ENCODE measurements at regions not wholly inside any gene's neighbourhood (a gene's known extent, or its start where the extent isn't known, plus 50 kb on each side); places are given as distances from the start of the nearest gene placed in this dataset.

- Histone ChIP-seq H3K9ac (replicated peaks in 1 of 4; ENCODE audit: extremely low read depth in 1 of 4, low read depth in 3 of 4, low read length in 3 of 4) (no peak overlapping the region), H4K91ac (replicated peaks; ENCODE audit: insufficient read length, low read length) (no peak overlapping the region), H3K4me2 (ENCODE audit: insufficient read depth in 1 of 2, low read depth in 2 of 2, low read length in 2 of 2) (no peak overlapping the region), H3K23me2 (ENCODE audit: low read depth, low read length) (no peaks in the 10 kb centered on the region), H3K79me2 (ENCODE audit: control insufficient read depth in 1 of 2, insufficient read depth in 2 of 2, low read length in 2 of 2) (no peaks in the 10 kb centered on the region), H4K5ac (ENCODE audit: insufficient read length, low read depth, low read length) (no peak overlapping the region), H3K27me3 (replicated peaks in 1 of 4; ENCODE audit: control insufficient read depth in 3 of 4, extremely low read depth in 1 of 4, insufficient read depth in 3 of 4, low read length in 3 of 4) (no peaks in the 10 kb centered on the region), H3K9me3 (ENCODE audit: insufficient read depth in 2 of 2, low read depth in 1 of 2, low read length in 1 of 2) (peaks cover 17 to 23% of the 10 kb centered on the region in 2 experiments), H3K79me1 (ENCODE audit: low read depth, low read length) (no peaks in the 10 kb centered on the region), H3K4me3 (ENCODE audit: extremely low read depth in 1 of 4, insufficient read depth in 2 of 4, low read depth in 3 of 4, low read length in 4 of 4) (no peak overlapping the region), H2BK15ac (ENCODE audit: low read length) (no peak overlapping the region), H4K8ac (ENCODE audit: extremely low read depth, insufficient read depth, low read length) (no peak overlapping the region), H3K23ac (ENCODE audit: insufficient read length) (no peak overlapping the region), H3K4me1 (replicated peaks in 1 of 4; ENCODE audit: control insufficient read depth in 3 of 4, insufficient read depth in 4 of 4, low read length in 3 of 4) (no peaks in the 10 kb centered on the region), H3K56ac (replicated peaks; ENCODE audit: insufficient read length, low read depth, low read length) (no peak overlapping the region), H2BK120ac (replicated peaks; ENCODE audit: low read depth, low read length) (no peak overlapping the region), H3K18ac (ENCODE audit: extremely low read depth, low read length) (no peak overlapping the region), H2BK5ac (ENCODE audit: low read depth, low read length) (no peak overlapping the region), H2BK12ac (ENCODE audit: low read depth, low read length) (no peak overlapping the region), H2AFZ (ENCODE audit: low read length) (no peak overlapping the region), H3K27ac (ENCODE audit: low read depth, low read length) (no peak overlapping the region), H2BK20ac (ENCODE audit: low read length) (no peak overlapping the region), H4K20me1 (replicated peaks in 1 of 2; ENCODE audit: control insufficient read depth in 1 of 2, insufficient read depth in 2 of 2, low read length in 2 of 2) (no peaks in the 10 kb centered on the region), H3K36me3 (ENCODE audit: control insufficient read depth in 2 of 4, insufficient read depth in 4 of 4, low read length in 3 of 4) (peaks cover 0 to 9% (median 0%) of the 10 kb centered on the region in 4 experiments; a peak in 1 of 8 replicates), H3K14ac (ENCODE audit: insufficient read length) (no peak overlapping the region), H3K4ac (replicated peaks; ENCODE audit: insufficient read length, low read depth, low read length) (no peak overlapping the region), H2AK5ac (ENCODE audit: low read depth, low read length) (no peak overlapping the region)
- CTCF ChIA-PET (ENCODE audit: partially characterized antibody), result no interaction called here
- no peak for TF ChIP-seq CBX8 (IDR thresholded peaks at IDR 0.05; ENCODE audit: borderline replicate concordance, low read depth, low read length)
- no peak for TF ChIP-seq TCF12 (IDR thresholded peaks at IDR 0.05; ENCODE audit: low read depth, low read length)
- TF ChIP-seq POLR2A (IDR thresholded peaks at IDR 0.05; ENCODE audit: control extremely low read depth in 1 of 2, low read depth in 2 of 2, low read length in 2 of 2), result no peak
- WGBS, 2 experiments (ENCODE audit: extremely low coverage in 1 of 2, insufficient coverage in 1 of 2, insufficient read length in 1 of 2, insufficient replicate concordance in 2 of 2, low coverage in 1 of 2, low lambda C conversion rate in 2 of 2, missing lambda C conversion rate in 1 of 2), result 94% methylated on average over 6 of the region's 6 CpGs; no CpG with 5 or more reads in 1 of the 2 experiments
- DNase-seq (ENCODE audit: low read depth in 1 of 2, low spot score in 2 of 2), result no peak
- POLR2A ChIA-PET (ENCODE audit: partially characterized antibody), result no interaction called here
- no peak for FAIRE-seq
These were observed 691.5 kb upstream of the POU3F2 start for GRCh38 chr6:98142839-98143238.
